ENCODE measurements at regions not wholly inside any gene's neighbourhood (a gene's known extent, or its start where the extent isn't known, plus 50 kb on each side); places are given as distances from the start of the nearest gene placed in this dataset.

DNA sequence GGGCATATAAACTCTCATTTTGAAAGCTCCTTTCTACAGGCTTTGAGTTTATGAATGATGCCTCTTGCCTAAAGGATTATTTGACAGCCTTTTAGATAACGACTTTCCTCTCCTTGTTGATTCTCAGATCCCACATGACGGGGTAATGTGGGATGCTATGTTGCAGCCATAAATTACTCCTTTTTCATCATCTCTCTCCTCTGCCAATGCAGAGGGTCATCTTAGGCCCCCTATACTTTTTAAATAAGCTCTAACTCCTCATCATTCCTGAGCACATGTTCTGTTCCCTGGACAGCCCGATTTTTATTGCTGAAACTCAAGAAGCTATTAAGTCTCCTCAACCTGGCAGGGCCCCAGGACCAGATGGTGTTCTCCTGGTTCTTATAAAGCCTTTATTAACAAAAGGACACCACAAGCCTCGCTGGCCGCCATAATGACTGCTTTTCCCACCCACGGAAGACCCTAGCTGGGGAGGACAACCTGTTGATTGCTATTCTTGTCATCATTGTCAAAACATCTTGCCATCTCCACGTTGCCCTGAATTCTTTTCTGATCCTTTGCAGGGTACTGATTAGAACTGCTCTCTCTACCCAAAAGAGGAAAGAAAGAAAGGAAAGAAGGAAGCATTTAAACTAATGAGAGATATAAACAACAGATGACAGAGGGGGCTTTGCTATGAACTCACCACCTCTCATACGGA, 150.7 kb downstream of the DHX15 start:
- no peaks in the 10 kb centered on the region for H3K36me3 Mint-ChIP-seq (ENCODE audit: low read depth, unreplicated experiment)
- no peak overlapping the region for H3K27ac Mint-ChIP-seq (ENCODE audit: unreplicated experiment)
- TF ChIP-seq, protein P1, sequence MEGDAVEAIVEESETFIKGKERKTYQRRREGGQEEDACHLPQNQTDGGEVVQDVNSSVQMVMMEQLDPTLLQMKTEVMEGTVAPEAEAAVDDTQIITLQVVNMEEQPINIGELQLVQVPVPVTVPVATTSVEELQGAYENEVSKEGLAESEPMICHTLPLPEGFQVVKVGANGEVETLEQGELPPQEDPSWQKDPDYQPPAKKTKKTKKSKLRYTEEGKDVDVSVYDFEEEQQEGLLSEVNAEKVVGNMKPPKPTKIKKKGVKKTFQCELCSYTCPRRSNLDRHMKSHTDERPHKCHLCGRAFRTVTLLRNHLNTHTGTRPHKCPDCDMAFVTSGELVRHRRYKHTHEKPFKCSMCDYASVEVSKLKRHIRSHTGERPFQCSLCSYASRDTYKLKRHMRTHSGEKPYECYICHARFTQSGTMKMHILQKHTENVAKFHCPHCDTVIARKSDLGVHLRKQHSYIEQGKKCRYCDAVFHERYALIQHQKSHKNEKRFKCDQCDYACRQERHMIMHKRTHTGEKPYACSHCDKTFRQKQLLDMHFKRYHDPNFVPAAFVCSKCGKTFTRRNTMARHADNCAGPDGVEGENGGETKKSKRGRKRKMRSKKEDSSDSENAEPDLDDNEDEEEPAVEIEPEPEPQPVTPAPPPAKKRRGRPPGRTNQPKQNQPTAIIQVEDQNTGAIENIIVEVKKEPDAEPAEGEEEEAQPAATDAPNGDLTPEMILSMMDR (IDR thresholded peaks at IDR 0.05; ENCODE audit: unreplicated experiment): no peak
- H3K4me3 Mint-ChIP-seq (ENCODE audit: unreplicated experiment): no peak overlapping the region
- H3K4me1 Mint-ChIP-seq (ENCODE audit: unreplicated experiment): no peaks in the 10 kb centered on the region
- no peaks in the 10 kb centered on the region for H3K27me3 Mint-ChIP-seq (ENCODE audit: unreplicated experiment)
- no peaks in the 10 kb centered on the region for H3K9me3 Mint-ChIP-seq (ENCODE audit: unreplicated experiment)
- no peak for DNase-seq (ENCODE audit: low spot score)

DNA sequence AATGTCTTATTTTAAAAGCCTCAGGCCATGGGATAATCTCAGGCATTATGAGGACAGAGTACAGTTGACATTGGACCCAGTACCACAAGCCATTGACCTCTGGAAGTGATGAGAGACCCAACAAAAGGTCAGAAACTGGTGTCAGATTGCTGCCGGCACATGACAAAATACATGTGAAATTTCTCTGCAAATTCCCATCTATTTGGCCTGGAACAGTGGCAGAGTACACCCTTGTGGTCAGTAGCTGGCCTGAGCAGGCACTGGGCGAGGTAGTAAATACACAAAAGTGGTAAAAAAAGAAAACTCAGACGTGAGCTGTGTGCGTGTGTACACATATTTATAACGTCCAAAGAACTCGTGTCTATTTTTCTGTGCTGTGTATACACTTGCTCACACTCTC, 155.5 kb downstream of the DHX15 start:
- TF ChIP-seq, protein P1 (IDR thresholded peaks at IDR 0.05; ENCODE audit: unreplicated experiment): no peak
- DNase-seq (ENCODE audit: low spot score): no peak

DNA sequence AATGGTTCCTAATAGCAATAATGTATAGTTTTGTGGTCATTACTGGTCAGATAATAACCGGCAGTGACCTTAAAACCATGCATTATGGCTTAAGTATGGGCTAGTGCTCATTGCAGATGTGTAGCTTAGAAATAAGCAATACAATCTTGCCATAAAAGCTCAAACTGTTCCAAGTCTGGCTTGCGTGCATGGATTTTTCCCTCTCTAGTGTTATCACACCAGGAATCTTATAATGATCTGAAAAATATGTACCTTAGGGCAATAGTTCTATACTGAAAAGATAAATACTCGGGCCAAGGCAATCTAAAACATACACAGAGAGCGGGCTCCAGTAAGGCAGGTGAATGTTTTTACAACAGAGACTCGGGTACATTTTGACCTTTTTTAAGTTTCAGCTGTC, 157.8 kb downstream of the DHX15 start:
- H3K36me3 Mint-ChIP-seq (ENCODE audit: low read depth, unreplicated experiment): no peaks in the 10 kb centered on the region
- H3K27me3 Mint-ChIP-seq (ENCODE audit: unreplicated experiment): peaks cover 2% of the 10 kb centered on the region
- H3K4me1 Mint-ChIP-seq (ENCODE audit: unreplicated experiment): no peaks in the 10 kb centered on the region
- DNase-seq (ENCODE audit: low spot score): no peak
- H3K9me3 Mint-ChIP-seq (ENCODE audit: unreplicated experiment): no peaks in the 10 kb centered on the region
- TF ChIP-seq, protein P1 (IDR thresholded peaks at IDR 0.05; ENCODE audit: unreplicated experiment): no peak
- no peak overlapping the region for H3K4me3 Mint-ChIP-seq (ENCODE audit: unreplicated experiment)
- no peak overlapping the region for H3K27ac Mint-ChIP-seq (ENCODE audit: unreplicated experiment)

More for the DNA sequence above, 155.5 kb downstream of the DHX15 start:
- no peak overlapping the region for H3K27ac Mint-ChIP-seq (ENCODE audit: unreplicated experiment)
- no peak overlapping the region for H3K4me3 Mint-ChIP-seq (ENCODE audit: unreplicated experiment)
- no peaks in the 10 kb centered on the region for H3K4me1 Mint-ChIP-seq (ENCODE audit: unreplicated experiment)
- no peaks in the 10 kb centered on the region for H3K9me3 Mint-ChIP-seq (ENCODE audit: unreplicated experiment)
- no peaks in the 10 kb centered on the region for H3K27me3 Mint-ChIP-seq (ENCODE audit: unreplicated experiment)
- no peaks in the 10 kb centered on the region for H3K36me3 Mint-ChIP-seq (ENCODE audit: low read depth, unreplicated experiment)

DNA sequence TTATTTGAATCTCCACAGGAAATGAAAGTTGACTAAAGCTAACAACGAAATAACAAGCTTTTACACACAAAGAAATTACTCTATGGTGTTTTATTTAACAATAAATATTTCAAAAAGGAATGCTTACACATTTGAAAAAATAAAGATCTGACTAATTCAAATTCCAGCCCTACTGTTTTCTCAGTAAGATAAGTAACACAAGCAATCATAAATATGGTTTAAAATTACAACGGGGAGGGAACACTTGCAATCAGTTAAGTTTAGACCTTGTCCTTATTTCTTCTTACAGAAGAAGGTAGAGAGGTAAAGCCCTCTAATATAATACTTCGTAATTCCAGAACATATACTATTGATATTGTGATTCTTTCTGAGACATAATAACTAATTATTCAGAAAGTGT, 158.5 kb downstream of the DHX15 start:
- DNase-seq (ENCODE audit: low spot score): no peak
- Mint-ChIP-seq H3K27ac (ENCODE audit: unreplicated experiment) (no peak overlapping the region), H3K9me3 (ENCODE audit: unreplicated experiment) (no peaks in the 10 kb centered on the region), H3K36me3 (ENCODE audit: low read depth, unreplicated experiment) (no peaks in the 10 kb centered on the region), H3K27me3 (ENCODE audit: unreplicated experiment) (peaks cover 2% of the 10 kb centered on the region), H3K4me1 (ENCODE audit: unreplicated experiment) (no peaks in the 10 kb centered on the region), H3K4me3 (ENCODE audit: unreplicated experiment) (no peak overlapping the region)
- TF ChIP-seq, protein P1 (IDR thresholded peaks at IDR 0.05; ENCODE audit: unreplicated experiment): no peak

DNA sequence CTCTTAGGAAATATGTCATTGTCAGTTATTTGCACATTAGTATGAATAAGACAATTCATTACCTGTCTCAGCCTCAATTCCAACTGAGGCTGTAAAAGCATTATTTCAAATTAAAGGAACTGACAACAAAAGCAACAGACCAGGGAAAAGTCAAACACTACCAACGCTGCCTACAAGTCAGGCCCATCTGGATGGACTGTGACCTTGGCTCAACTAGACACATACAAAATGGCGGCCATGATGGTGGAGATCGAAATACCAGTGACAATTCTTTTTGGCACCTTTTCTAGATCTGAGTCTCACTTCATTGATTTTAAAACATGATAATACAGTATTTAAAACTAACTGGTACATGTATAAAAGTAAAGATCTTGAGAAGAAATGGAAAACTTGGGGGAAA, 160.7 kb downstream of the DHX15 start:
- no peak for DNase-seq (ENCODE audit: low spot score)
- H3K36me3 Mint-ChIP-seq (ENCODE audit: low read depth, unreplicated experiment): no peaks in the 10 kb centered on the region
- TF ChIP-seq, protein P1 (IDR thresholded peaks at IDR 0.05; ENCODE audit: unreplicated experiment): no peak
- no peak overlapping the region for H3K27ac Mint-ChIP-seq (ENCODE audit: unreplicated experiment)
- no peaks in the 10 kb centered on the region for H3K9me3 Mint-ChIP-seq (ENCODE audit: unreplicated experiment)
- H3K4me1 Mint-ChIP-seq (ENCODE audit: unreplicated experiment): peaks cover 8% of the 10 kb centered on the region
- H3K4me3 Mint-ChIP-seq (ENCODE audit: unreplicated experiment): no peak overlapping the region
- peaks cover 2% of the 10 kb centered on the region for H3K27me3 Mint-ChIP-seq (ENCODE audit: unreplicated experiment)
